WTC11 (cell line): ENCODE measurements at regions not wholly inside any gene's neighbourhood (a gene's known extent, or its start where the extent isn't known, plus 50 kb on each side); places are given as distances from the start of the nearest gene placed in this dataset.

Source experiments
- ATAC-seq: fragments of 200-7000 bp; cut with Tn5 transposase; 2 replicates; pipeline ENCODE4 v1.10.0; 2021; ENCODE audit warnings: mild to moderate bottlenecking, moderate library complexity
- CTCF ChIA-PET: fragments of 300-600 bp; sonication (Branson Sonifier 250); formaldehyde crosslinking; loops from one replicate; lab custom pipeline; 2021; ENCODE audit warnings: antibody characterized with exemption; lab: Charles Lee
- POLR2A ChIA-PET: fragments of 350-600 bp; sonication (Branson Sonifier 250); formaldehyde crosslinking; loops from one replicate; lab custom pipeline; 2021; ENCODE audit warnings: antibody characterized with exemption; lab: Charles Lee
- DNase-seq: peaks from one replicate; pipeline ENCODE4 v3.0.0; 2021; ENCODE audit warnings: low spot score
- H3K27ac Mint-ChIP-seq: 2 replicates; pipeline ENCODE4 v1.8.0; 2021; ENCODE audit warnings: mixed read lengths
- H3K27me3 Mint-ChIP-seq: 2 replicates; pipeline ENCODE4 v1.8.0; 2021; ENCODE audit warnings: low read depth, mild to moderate bottlenecking, moderate library complexity, mixed read lengths
- H3K36me3 Mint-ChIP-seq: 2 replicates; pipeline ENCODE4 v1.8.0; 2021; ENCODE audit warnings: mixed read lengths
- H3K4me1 Mint-ChIP-seq: 2 replicates; pipeline ENCODE4 v1.8.0; 2022; ENCODE audit warnings: mixed read lengths
- H3K4me3 Mint-ChIP-seq: 2 replicates; pipeline ENCODE4 v1.8.0; 2021; ENCODE audit warnings: mild to moderate bottlenecking, moderate library complexity, mixed read lengths
- H3K9me3 Mint-ChIP-seq: 2 replicates; pipeline ENCODE4 v1.8.0; 2021; ENCODE audit warnings: mixed read lengths
- ATF3 ChIP-seq: sonication (generic); formaldehyde crosslinking; conservative IDR thresholded peaks from 2 replicates; pipeline ENCODE4 v1.8.1; 2022; ENCODE audit warnings: mild to moderate bottlenecking, missing genetic modification reagents
- CBFB ChIP-seq: sonication (generic); formaldehyde crosslinking; IDR thresholded peaks from 2 replicates; pipeline ENCODE4 v1.8.1; 2022; ENCODE audit warnings: mild to moderate bottlenecking, low read depth, missing genetic modification reagents
- CTCF ChIP-seq: fragments of 200-600 bp; IDR thresholded peaks from 2 replicates; pipeline ENCODE4 v1.8.0; 2022; ENCODE audit warnings: antibody characterized with exemption
- EMX1 ChIP-seq: fragments of 250-450 bp; sonication (Bioruptor Pico); IDR thresholded peaks from 2 replicates; pipeline ENCODE4 v1.8.0; 2021; ENCODE audit warnings: mild to moderate bottlenecking
- ERG ChIP-seq: fragments of 250-450 bp; sonication (Bioruptor Pico); IDR thresholded peaks from 2 replicates; pipeline ENCODE4 v1.8.0; 2021; ENCODE audit warnings: mild to moderate bottlenecking
- FOXJ3 ChIP-seq: sonication (generic); formaldehyde crosslinking; IDR thresholded peaks from 2 replicates; pipeline ENCODE4 v1.9.0; 2021; ENCODE audit warnings: missing genetic modification reagents, mild to moderate bottlenecking, borderline replicate concordance
- HMGA2 ChIP-seq: fragments of 250-450 bp; sonication (Bioruptor Pico); IDR thresholded peaks from 2 replicates; pipeline ENCODE4 v1.4.0; 2021; ENCODE audit warnings: mild to moderate bottlenecking, moderate library complexity
- IRF1 ChIP-seq: sonication (generic); formaldehyde crosslinking; IDR thresholded peaks from 2 replicates; pipeline ENCODE4 v1.8.0; 2023; ENCODE audit warnings: missing genetic modification reagents
- JAZF1 ChIP-seq: fragments of 250-450 bp; sonication (Bioruptor Pico); IDR thresholded peaks from 2 replicates; pipeline ENCODE4 v1.9.0; 2021; ENCODE audit warnings: moderate library complexity, mild to moderate bottlenecking, inconsistent platforms
- KAT7 ChIP-seq: sonication (generic); formaldehyde crosslinking; IDR thresholded peaks from 2 replicates; pipeline ENCODE4 v1.8.1; 2023; ENCODE audit warnings: missing genetic modification reagents, mild to moderate bottlenecking, borderline replicate concordance
- MXD4 ChIP-seq: fragments of 250-450 bp; sonication (Bioruptor Pico); IDR thresholded peaks from 2 replicates; pipeline ENCODE4 v1.8.0; 2021; ENCODE audit warnings: mild to moderate bottlenecking, moderate library complexity, borderline replicate concordance
- NR1H2 ChIP-seq: sonication (generic); formaldehyde crosslinking; IDR thresholded peaks from 2 replicates; pipeline ENCODE4 v1.9.0; 2021; ENCODE audit warnings: mild to moderate bottlenecking, moderate library complexity, missing genetic modification reagents
- NR2C2 ChIP-seq: sonication (generic); formaldehyde crosslinking; IDR thresholded peaks from 2 replicates; pipeline ENCODE4 v1.8.0; 2022; ENCODE audit warnings: mild to moderate bottlenecking, missing genetic modification reagents
- NR3C1 ChIP-seq: sonication (generic); formaldehyde crosslinking; conservative IDR thresholded peaks from 2 replicates; pipeline ENCODE4 v1.8.1; 2023; ENCODE audit warnings: low read depth, mild to moderate bottlenecking, missing genetic modification reagents
- PRDM15 ChIP-seq: sonication (generic); formaldehyde crosslinking; IDR thresholded peaks from 2 replicates; pipeline ENCODE4 v1.8.0; 2022; ENCODE audit warnings: missing genetic modification reagents
- RELA ChIP-seq: sonication (generic); formaldehyde crosslinking; IDR thresholded peaks from 2 replicates; pipeline ENCODE4 v1.8.1; 2022; ENCODE audit warnings: missing genetic modification reagents, mild to moderate bottlenecking, borderline replicate concordance
- SMAD4 ChIP-seq: sonication (generic); formaldehyde crosslinking; IDR thresholded peaks from 2 replicates; pipeline ENCODE4 v1.8.0; 2022; ENCODE audit warnings: mild to moderate bottlenecking, missing genetic modification reagents
- TEAD1 ChIP-seq: sonication (generic); formaldehyde crosslinking; IDR thresholded peaks from 2 replicates; pipeline ENCODE4 v1.8.0; 2022; ENCODE audit warnings: mild to moderate bottlenecking, missing genetic modification reagents
- USF1 ChIP-seq: sonication (generic); formaldehyde crosslinking; IDR thresholded peaks from 2 replicates; pipeline ENCODE4 v1.8.0; 2022; ENCODE audit warnings: mild to moderate bottlenecking, missing genetic modification reagents
- USF2 ChIP-seq: sonication (generic); formaldehyde crosslinking; IDR thresholded peaks from 2 replicates; pipeline ENCODE4 v1.8.1; 2023; ENCODE audit warnings: mild to moderate bottlenecking, missing genetic modification reagents, moderate library complexity
- ZNF138 ChIP-seq: sonication (generic); formaldehyde crosslinking; conservative IDR thresholded peaks from 2 replicates; pipeline ENCODE4 v1.8.1; 2022; ENCODE audit warnings: mild to moderate bottlenecking, moderate library complexity, missing genetic modification reagents
- ZNF219 ChIP-seq: sonication (generic); formaldehyde crosslinking; IDR thresholded peaks from 2 replicates; pipeline ENCODE4 v1.8.0; 2023; ENCODE audit warnings: missing genetic modification reagents, mild to moderate bottlenecking, borderline replicate concordance
- ZNF263 ChIP-seq: sonication (generic); formaldehyde crosslinking; IDR thresholded peaks from 2 replicates; pipeline ENCODE4 v1.8.1; 2022; ENCODE audit warnings: low read depth, mild to moderate bottlenecking, moderate library complexity, missing genetic modification reagents
- ZNF396 ChIP-seq: fragments of 250-450 bp; sonication (Bioruptor Pico); IDR thresholded peaks from 2 replicates; pipeline ENCODE4 v1.8.0; 2021; ENCODE audit warnings: mild to moderate bottlenecking, moderate library complexity, borderline replicate concordance
- ZNF416 ChIP-seq: fragments of 250-450 bp; sonication (Bioruptor Pico); IDR thresholded peaks from 2 replicates; pipeline ENCODE4 v1.9.0; 2021; ENCODE audit warnings: mild to moderate bottlenecking, inconsistent platforms

- TF ChIP-seq USF2 (CRISPR knock-in tag) (no peak), RELA (no peak), FOXJ3 (CRISPR knock-in tag) (no peak), SMAD4 (no peak), ZNF138 (CRISPR knock-in tag) (no peak), EMX1 (CRISPR knock-in tag) (no peak), IRF1 (no peak), KAT7 (CRISPR knock-in tag) (no peak), HMGA2 (CRISPR knock-in tag) (no peak)
These were observed 503.5 kb downstream of the FUT8 start (continued) for GRCh38 chr14:65916055-65916454.

- ChIA-PET POLR2A (no interaction called here), CTCF (no interaction called here)
- H3K36me3 Mint-ChIP-seq = no peaks in the 10 kb centered on the region
- no peaks in the 10 kb centered on the region for H3K27me3 Mint-ChIP-seq
- DNase-seq (no peak), ATAC-seq (no peak)
- H3K4me1 Mint-ChIP-seq = peaks cover 61% of the 10 kb centered on the region
- peaks cover 3% of the 10 kb centered on the region; the same call in 1 of the 2 replicates for H3K9me3 Mint-ChIP-seq
- H3K4me3 Mint-ChIP-seq = no peak overlapping the region
- no peak overlapping the region for H3K27ac Mint-ChIP-seq
- TF ChIP-seq CTCF = no peak
- TF ChIP-seq NR2C2 = no peak
- no peak for TF ChIP-seq FOXJ3 (CRISPR knock-in tag)
- no peak for TF ChIP-seq EMX1 (CRISPR knock-in tag)
- no peak for TF ChIP-seq MXD4 (CRISPR knock-in tag)
- no peak for TF ChIP-seq CBFB
- TF ChIP-seq USF1 (CRISPR knock-in tag) = no peak
- no peak for TF ChIP-seq NR3C1 (CRISPR knock-in tag)
- TF ChIP-seq ERG (CRISPR knock-in tag) = no peak
- no peak for TF ChIP-seq ATF3 (CRISPR knock-in tag)
- no peak for TF ChIP-seq PRDM15 (CRISPR knock-in tag)
- TF ChIP-seq ZNF416 (CRISPR knock-in tag) = no peak
- no peak for TF ChIP-seq ZNF263 (CRISPR knock-in tag)
- TF ChIP-seq TEAD1 (CRISPR knock-in tag) = no peak
- TF ChIP-seq ZNF219 (CRISPR knock-in tag) = no peak
- no peak for TF ChIP-seq NR1H2
- no peak for TF ChIP-seq ZNF396 (CRISPR knock-in tag)
- no peak for TF ChIP-seq KAT7 (CRISPR knock-in tag)
- TF ChIP-seq JAZF1 (CRISPR knock-in tag) = no peak
These were observed 508.5 kb downstream of the FUT8 start for GRCh38 chr14:65920996-65921395.
